Fibroblast of lung (primary cell): ENCODE measurements at regions not wholly inside any gene's neighbourhood (a gene's known extent, or its start where the extent isn't known, plus 50 kb on each side); places are given as distances from the start of the nearest gene placed in this dataset.
"Not testable (repeated sequence)": the region's sequence is repeated elsewhere in the genome, so short reads cannot be mapped to it uniquely, and the experiment has no call there.

Source experiments
- EZH2 ChIP-seq: IDR thresholded peaks from 2 replicates; pipeline ENCODE4 v1.5.1; 2012; ENCODE audit warnings: low read length, control low read depth, mild to moderate bottlenecking; ENCODE audit errors: missing control alignments
- TF ChIP-seq, protein P1 (sequence below), 2 donors: IDR thresholded peaks in 1 of 2; conservative IDR thresholded peaks in 1 of 2; 1 replicate in 1 of 2; 2 replicates in 1 of 2; pipeline ENCODE4 v1.5.1; 2011 to 2012; ENCODE audit warnings: low read length in 2 of 2, control low read depth in 1 of 2, inconsistent platforms in 1 of 2, low read depth in 1 of 2, mild to moderate bottlenecking in 1 of 2

DNA sequence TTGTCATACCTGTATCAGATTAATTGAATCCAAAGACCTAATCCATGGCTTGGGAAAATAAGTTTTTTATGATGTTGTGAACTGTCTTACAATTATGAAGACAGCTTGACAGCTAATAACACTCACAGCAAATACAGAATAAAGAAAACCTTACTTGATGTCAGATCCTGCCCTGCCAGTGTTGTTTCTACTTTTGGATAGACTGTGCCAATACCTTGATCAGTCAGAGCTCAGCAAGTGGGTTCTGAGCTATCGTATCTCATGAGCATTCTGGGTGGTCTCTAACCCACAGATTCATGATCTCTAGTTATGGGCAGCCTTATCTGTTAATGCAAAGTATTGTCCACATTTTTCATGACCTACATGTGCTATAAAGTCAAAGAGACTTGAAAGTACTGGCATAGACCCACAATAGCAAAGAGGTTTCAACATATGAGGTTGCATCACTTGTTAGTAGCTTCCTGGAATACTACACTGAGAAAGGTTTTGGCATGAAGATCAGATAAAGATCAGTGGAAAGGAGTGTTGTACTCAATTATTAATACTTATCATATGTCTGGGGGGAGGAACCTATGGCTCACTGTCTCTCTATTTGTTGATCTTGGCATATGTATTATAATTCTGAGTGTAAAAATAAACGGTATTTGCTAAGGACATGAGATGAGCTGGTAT is 250.7 kb downstream of the UBE2NL start:
- not testable (repeated sequence) for TF ChIP-seq EZH2
- TF ChIP-seq, protein P1, sequence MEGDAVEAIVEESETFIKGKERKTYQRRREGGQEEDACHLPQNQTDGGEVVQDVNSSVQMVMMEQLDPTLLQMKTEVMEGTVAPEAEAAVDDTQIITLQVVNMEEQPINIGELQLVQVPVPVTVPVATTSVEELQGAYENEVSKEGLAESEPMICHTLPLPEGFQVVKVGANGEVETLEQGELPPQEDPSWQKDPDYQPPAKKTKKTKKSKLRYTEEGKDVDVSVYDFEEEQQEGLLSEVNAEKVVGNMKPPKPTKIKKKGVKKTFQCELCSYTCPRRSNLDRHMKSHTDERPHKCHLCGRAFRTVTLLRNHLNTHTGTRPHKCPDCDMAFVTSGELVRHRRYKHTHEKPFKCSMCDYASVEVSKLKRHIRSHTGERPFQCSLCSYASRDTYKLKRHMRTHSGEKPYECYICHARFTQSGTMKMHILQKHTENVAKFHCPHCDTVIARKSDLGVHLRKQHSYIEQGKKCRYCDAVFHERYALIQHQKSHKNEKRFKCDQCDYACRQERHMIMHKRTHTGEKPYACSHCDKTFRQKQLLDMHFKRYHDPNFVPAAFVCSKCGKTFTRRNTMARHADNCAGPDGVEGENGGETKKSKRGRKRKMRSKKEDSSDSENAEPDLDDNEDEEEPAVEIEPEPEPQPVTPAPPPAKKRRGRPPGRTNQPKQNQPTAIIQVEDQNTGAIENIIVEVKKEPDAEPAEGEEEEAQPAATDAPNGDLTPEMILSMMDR (conservative IDR thresholded peaks at IDR 0.05 in 1 of 2, IDR thresholded peaks at IDR 0.05 in 1 of 2; ENCODE audit: low read depth in 1 of 2, low read length in 2 of 2) = not testable (repeated sequence)
